ENCODE measurements at regions not wholly inside any gene's neighbourhood (a gene's known extent, or its start where the extent isn't known, plus 50 kb on each side); places are given as distances from the start of the nearest gene placed in this dataset.
A peak's percentile ranks its signal among the peaks of the same experiment; 100 is the strongest.

DNA sequence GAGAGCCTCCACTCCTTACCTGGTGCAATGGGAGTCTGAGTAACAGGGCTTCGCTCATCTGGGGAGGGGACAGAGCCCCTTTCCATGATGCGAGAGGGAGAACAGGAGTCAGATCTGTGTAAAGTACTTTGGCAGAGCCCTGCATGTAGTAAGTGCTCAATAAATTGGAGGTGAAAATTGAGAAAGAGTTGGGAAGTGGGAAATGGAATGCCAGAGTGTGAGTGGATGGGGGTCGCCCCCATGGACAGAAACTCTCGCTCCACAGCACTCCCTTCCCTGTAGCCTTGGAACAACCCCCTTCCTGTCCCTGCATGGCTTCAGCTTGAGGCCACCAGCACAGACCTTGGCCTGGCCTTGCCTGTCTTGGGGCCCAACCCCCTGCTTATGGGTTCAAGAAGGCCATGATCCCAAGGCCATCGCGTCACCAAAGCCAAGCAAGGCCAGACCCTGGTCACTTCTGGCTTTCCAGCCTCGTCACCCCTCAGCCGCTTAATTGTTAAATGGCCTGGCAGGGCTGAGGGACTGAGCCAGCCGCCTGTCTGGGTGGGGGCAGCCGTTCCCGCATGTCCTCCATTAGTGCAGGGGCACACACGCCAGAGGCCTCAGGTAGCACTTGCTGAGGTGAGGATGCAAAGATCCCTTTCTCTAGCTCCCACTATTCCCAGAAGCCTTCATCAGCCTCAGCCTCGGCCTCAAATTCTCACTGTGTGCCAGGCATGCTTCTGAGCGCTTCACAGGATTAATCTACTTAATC is 93.7 kb upstream of the PTPN1 start:
- ATAC-seq (no peak), FAIRE-seq (no peak), DNase-seq (ENCODE audit: extremely low read depth in 1 of 4, low spot score in 3 of 4) (no peak)
- Histone ChIP-seq H3K27ac (ENCODE audit: extremely low read depth, low read depth, low read length) (no peak overlapping the region), H3K27me3 (ENCODE audit: control insufficient read depth in 2 of 2, insufficient read depth in 2 of 2, low read length in 2 of 2) (peaks cover 2 to 13% of the 10 kb centered on the region in 2 experiments; a peak in 3 of 5 replicates), H3K36me3 (ENCODE audit: control insufficient read depth, insufficient read depth, low read length) (no peaks in the 10 kb centered on the region), H3K4me3 (no peak overlapping the region), H3K9me1 (ENCODE audit: control insufficient read depth, insufficient read depth, low read length) (peaks cover 2% of the 10 kb centered on the region), H3K79me2 (ENCODE audit: control insufficient read depth, insufficient read depth, low read length) (no peaks in the 10 kb centered on the region), H3K9ac (ENCODE audit: insufficient read depth in 1 of 2, low read depth in 2 of 2, low read length in 2 of 2) (peak overlapping the region in 1 of 2 experiments; percentile 64; a peak in 1 of 4 replicates), H3K9me3 (replicated peaks; ENCODE audit: control insufficient read depth, insufficient read depth, low read depth, low read length) (peaks cover 2% of the 10 kb centered on the region), H3K4me2 (ENCODE audit: insufficient read depth, low read length) (no peak overlapping the region), H4K20me1 (replicated peaks; ENCODE audit: control insufficient read depth, insufficient read depth, low read length) (no peaks in the 10 kb centered on the region), H2AFZ (ENCODE audit: low read depth, low read length) (no peak overlapping the region), H3K4me1 (replicated peaks in 1 of 2; ENCODE audit: control insufficient read depth in 2 of 2, insufficient read depth in 2 of 2, low read length in 2 of 2) (peaks cover 8 to 12% of the 10 kb centered on the region in 2 experiments)
- TF ChIP-seq FOXA1 (IDR thresholded peaks at IDR 0.05; ENCODE audit: borderline replicate concordance) (no peak), LCOR (CRISPR knock-in tag; IDR thresholded peaks at IDR 0.05) (no peak), NUFIP1 (IDR thresholded peaks at IDR 0.05; ENCODE audit: partially characterized antibody) (no peak), NR3C1 (CRISPR knock-in tag; IDR thresholded peaks at IDR 0.05) (no peak), NR4A1 (CRISPR knock-in tag; IDR thresholded peaks at IDR 0.05) (no peak), NR4A1 (tag; IDR thresholded peaks at IDR 0.05) (no peak), MYNN (IDR thresholded peaks at IDR 0.05) (no peak), MYNN (CRISPR knock-in tag; IDR thresholded peaks at IDR 0.05) (no peak), ZNF395 (CRISPR knock-in tag; IDR thresholded peaks at IDR 0.05) (no peak), GTF2E2 (tag; IDR thresholded peaks at IDR 0.05) (no peak), SIN3A (IDR thresholded peaks at IDR 0.05; ENCODE audit: borderline replicate concordance in 2 of 2, control insufficient read depth in 1 of 2, low read depth in 2 of 2, low read length in 2 of 2) (no peak), CHD1 (IDR thresholded peaks at IDR 0.05; ENCODE audit: low read length) (no peak)
- intact Hi-C loops (cut with micrococcal nuclease) (no loop called here), in situ Hi-C loops (cut with MboI) (no loop called here)
- 65% methylated on average over 12 of the region's 14 CpGs for WGBS (ENCODE audit: insufficient coverage, low coverage, missing lambda C conversion rate)
- no TSS peak for BruUV-seq (replicated peaks)
- ChIA-PET CTCF (ENCODE audit: low intra/inter-chr PET ratio) (no interaction called here), POLR2A (no interaction called here)

Data from K562 (cell line).